CD14-positive monocyte (primary cell): ENCODE measurements at regions not wholly inside any gene's neighbourhood (a gene's known extent, or its start where the extent isn't known, plus 50 kb on each side); places are given as distances from the start of the nearest gene placed in this dataset.

ENCODE experiments used
- DNase-seq, 3 donors: peaks; one replicate each; pipeline ENCODE4 v3.0.0-alpha.2; 2011 to 2022
- H2AFZ ChIP-seq: 2 replicates; pipeline ENCODE4 v1.6.0; 2012; ENCODE audit warnings: mild to moderate bottlenecking, low read depth, low read length, inconsistent platforms; ENCODE audit not compliant: insufficient read depth, poor library complexity, severe bottlenecking
- H3K27ac ChIP-seq, 2 donors: 1 replicate in 1 of 2; 2 replicates in 1 of 2; pipeline ENCODE4 v1.5.1; 2012 to 2013; ENCODE audit warnings: low read length in 2 of 2, control low read depth in 1 of 2, inconsistent platforms in 1 of 2, low read depth in 1 of 2, mild to moderate bottlenecking in 1 of 2
- H3K27me3 ChIP-seq, 2 donors: one replicate each; pipeline versions ENCODE4 v1.6.0 to v1.6.1; 2011 to 2013; ENCODE audit warnings: low read length in 2 of 2; ENCODE audit not compliant: control insufficient read depth in 2 of 2, insufficient read depth in 2 of 2
- H3K36me3 ChIP-seq, 2 donors: replicated peaks in 1 of 2; 1 replicate in 1 of 2; 2 replicates in 1 of 2; pipeline versions ENCODE4 v1.5.1 to v1.6.1; 2012 to 2013; ENCODE audit warnings: low read length in 2 of 2, control low read depth in 1 of 2, inconsistent platforms in 1 of 2, mild to moderate bottlenecking in 1 of 2; ENCODE audit not compliant: insufficient read depth in 2 of 2, control insufficient read depth in 1 of 2
- H3K4me1 ChIP-seq, 2 donors: 1 replicate in 1 of 2; 2 replicates in 1 of 2; pipeline versions ENCODE4 v1.5.1 to v1.6.1; 2012 to 2013; ENCODE audit warnings: low read length in 2 of 2, control low read depth in 1 of 2, inconsistent platforms in 1 of 2, mild to moderate bottlenecking in 1 of 2, moderate library complexity in 1 of 2; ENCODE audit not compliant: insufficient read depth in 2 of 2, control insufficient read depth in 1 of 2
- H3K4me2 ChIP-seq: replicated peaks from 2 replicates; pipeline ENCODE3; 2012; ENCODE audit warnings: low read length, moderate library complexity, mild to moderate bottlenecking; ENCODE audit not compliant: poor library complexity, severe bottlenecking; ENCODE audit errors: extremely low read depth
- H3K4me3 ChIP-seq, 3 experiments: fragments of 200-600 bp in 1 of 3; sonication (generic) in 1 of 3; replicated peaks in 1 of 3; 1 replicate in 2 of 3; 2 replicates in 1 of 3; pipeline ENCODE4 v1.5.1; 2011 to 2013; ENCODE audit warnings: low read length in 3 of 3, mild to moderate bottlenecking in 3 of 3, control low read depth in 2 of 3, low read depth in 2 of 3, inconsistent platforms in 1 of 3, moderate library complexity in 1 of 3
- H3K79me2 ChIP-seq: 2 replicates; pipeline ENCODE4 v1.6.0; 2012; ENCODE audit warnings: mild to moderate bottlenecking, control low read depth, inconsistent platforms, low read length, moderate library complexity; ENCODE audit not compliant: insufficient read depth
- H3K9ac ChIP-seq: 2 replicates; pipeline ENCODE4 v1.6.0; 2017; ENCODE audit warnings: low read length, mild to moderate bottlenecking; ENCODE audit not compliant: insufficient read depth, poor library complexity, severe bottlenecking
- H3K9me3 ChIP-seq, 2 donors: replicated peaks in 1 of 2; 1 replicate in 1 of 2; 2 replicates in 1 of 2; pipeline versions ENCODE4 v1.5.1 to v1.6.1; 2012 to 2013; ENCODE audit warnings: low read length in 2 of 2, control low read depth in 1 of 2; ENCODE audit not compliant: control insufficient read depth in 1 of 2, insufficient read depth in 1 of 2
- H4K20me1 ChIP-seq: 2 replicates; pipeline ENCODE4 v1.6.0; 2012; ENCODE audit warnings: mild to moderate bottlenecking, low read length, control low read depth, moderate library complexity; ENCODE audit not compliant: insufficient read depth
- H3K27ac Mint-ChIP-seq, 7 donors: one replicate each; pipeline ENCODE4 v1.8.0; 2020; ENCODE audit warnings: mild to moderate bottlenecking in 7 of 7, mixed read lengths in 7 of 7, moderate library complexity in 6 of 7, inconsistent platforms in 2 of 7
- H3K27me3 Mint-ChIP-seq, 3 donors: one replicate each; pipeline ENCODE4 v1.8.0; 2021 to 2022; ENCODE audit warnings: low read depth in 3 of 3, mild to moderate bottlenecking in 3 of 3, mixed read lengths in 3 of 3, moderate library complexity in 3 of 3, inconsistent platforms in 1 of 3
- H3K36me3 Mint-ChIP-seq, 2 donors: one replicate each; pipeline ENCODE4 v1.8.0; 2020; ENCODE audit warnings: mixed read lengths in 2 of 2, inconsistent platforms in 1 of 2, mild to moderate bottlenecking in 1 of 2
- H3K4me1 Mint-ChIP-seq: one replicate; pipeline ENCODE4 v1.8.0; 2020; ENCODE audit warnings: mild to moderate bottlenecking, mixed read lengths
- H3K4me3 Mint-ChIP-seq, 2 donors: one replicate each; pipeline ENCODE4 v1.8.0; 2020; ENCODE audit warnings: mild to moderate bottlenecking in 2 of 2, mixed read lengths in 2 of 2, moderate library complexity in 1 of 2
- H3K9me3 Mint-ChIP-seq, 7 donors: one replicate each; pipeline ENCODE4 v1.8.0; 2020 to 2022; ENCODE audit warnings: mixed read lengths in 7 of 7, mild to moderate bottlenecking in 6 of 7, moderate library complexity in 6 of 7, inconsistent platforms in 2 of 7
- CTCF ChIP-seq: fragments of 200-600 bp; IDR thresholded peaks from one replicate; pipeline ENCODE4 v1.8.0; 2022; ENCODE audit warnings: antibody characterized with exemption, mild to moderate bottlenecking
- WGBS: methylation state at CpG from one replicate; pipeline ENCODE4 v1.1.5; 2013; ENCODE audit warnings: missing lambda C conversion rate; ENCODE audit not compliant: insufficient coverage; 5-methylcytosine and 5-hydroxymethylcytosine counted together
- intact Hi-C, 2 donors: fragments of 100-400 bp; cut with micrococcal nuclease; formaldehyde crosslinking; loops; one replicate each; pipeline versions ENCODE4 v1.15.0 to v1.15.1; 2023

GRCh38 chr10:107942826-107943225 is 778.3 kb upstream of the SORCS1 start:
- Histone ChIP-seq H3K9me3 (no peaks in the 10 kb centered on the region), H3K4me2 (no peak overlapping the region), H3K9ac (no peak overlapping the region), H3K27ac (no peak overlapping the region), H2AFZ (no peak overlapping the region), H3K36me3 (no peaks in the 10 kb centered on the region), H3K4me3 (no peak overlapping the region), H4K20me1 (no peaks in the 10 kb centered on the region), H3K79me2 (no peaks in the 10 kb centered on the region), H3K27me3 (no peaks in the 10 kb centered on the region), H3K4me1 (no peaks in the 10 kb centered on the region)
- H3K36me3 Mint-ChIP-seq: no peaks in the 10 kb centered on the region
- TF ChIP-seq CTCF: no peak
- no peak overlapping the region for H3K27ac Mint-ChIP-seq
- H3K4me3 Mint-ChIP-seq: no peak overlapping the region
- peaks cover 0 to 4% (median 2%) of the 10 kb centered on the region in 7 donors for H3K9me3 Mint-ChIP-seq
- H3K4me1 Mint-ChIP-seq: no peaks in the 10 kb centered on the region
- no peak for DNase-seq
- intact Hi-C loops: no loop called here
- H3K27me3 Mint-ChIP-seq: peaks cover 0 to 2% (median 0%) of the 10 kb centered on the region in 3 donors

- no peak overlapping the region for H3K4me3 ChIP-seq
These were observed 768.6 kb upstream of the SORCS1 start for GRCh38 chr10:107933076-107933475.

More at GRCh38 chr10:107933076-107933475, 768.6 kb upstream of the SORCS1 start:
- H3K27me3 Mint-ChIP-seq: no peaks in the 10 kb centered on the region
- no peaks in the 10 kb centered on the region for H3K9me3 ChIP-seq
- H3K36me3 Mint-ChIP-seq: no peaks in the 10 kb centered on the region
- H3K27ac ChIP-seq: no peak overlapping the region
- H3K79me2 ChIP-seq: no peaks in the 10 kb centered on the region
- DNase-seq: no peak
- H4K20me1 ChIP-seq: no peaks in the 10 kb centered on the region
- peaks cover 0 to 2% (median 0%) of the 10 kb centered on the region in 7 donors for H3K9me3 Mint-ChIP-seq
- no peak overlapping the region for H3K27ac Mint-ChIP-seq
- H3K4me2 ChIP-seq: no peak overlapping the region
- H3K9ac ChIP-seq: no peak overlapping the region
- H3K4me3 Mint-ChIP-seq: no peak overlapping the region
- WGBS: no CpG with 5 or more reads among the region's 2 CpGs
- H3K27me3 ChIP-seq: no peaks in the 10 kb centered on the region
- no peaks in the 10 kb centered on the region for H3K4me1 Mint-ChIP-seq
- H3K36me3 ChIP-seq: no peaks in the 10 kb centered on the region
- no peak for TF ChIP-seq CTCF
- H2AFZ ChIP-seq: no peak overlapping the region
- intact Hi-C loops: no loop called here
- no peaks in the 10 kb centered on the region for H3K4me1 ChIP-seq
